M059J (cell line): ENCODE measurements at regions not wholly inside any gene's neighbourhood (a gene's known extent, or its start where the extent isn't known, plus 50 kb on each side); places are given as distances from the start of the nearest gene placed in this dataset.

Experiments
- DNase-seq: peaks from one replicate; pipeline ENCODE4 v3.0.0-alpha.2; 2012; ENCODE audit warnings: low read depth

GRCh38 chr5:30932273-30933017, 261.0 kb upstream of the CDH6 start:
- DNase-seq = no peak

- DNase-seq = no peak
Observed at GRCh38 chr5:30930736-30931135, 262.8 kb upstream of the CDH6 start.

DNA sequence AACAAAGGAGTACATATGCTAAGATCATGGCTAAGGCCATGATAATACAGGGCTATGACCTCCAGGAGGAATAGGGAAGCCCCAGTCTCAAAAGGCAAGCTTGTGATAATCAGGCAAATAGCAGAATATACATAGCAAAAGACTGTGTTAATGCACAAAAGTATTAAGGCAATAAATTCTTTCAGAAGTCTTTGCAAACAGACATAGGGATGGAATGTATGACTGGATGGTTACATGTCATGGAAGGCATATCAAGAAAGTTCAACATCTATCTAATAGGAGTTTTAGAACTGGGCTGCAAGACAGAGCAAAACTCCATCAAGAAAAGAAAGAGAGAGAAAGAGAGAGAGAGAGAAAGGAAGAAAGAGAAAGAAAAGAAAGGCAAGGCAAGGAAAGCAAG, 264.5 kb upstream of the CDH6 start:
- no peak for DNase-seq

GRCh38 chr5:30926218-30926617, 267.3 kb upstream of the CDH6 start:
- DNase-seq = no peak

- DNase-seq = no peak
Observed at GRCh38 chr5:30921388-30921787, 272.1 kb upstream of the CDH6 start.

DNA sequence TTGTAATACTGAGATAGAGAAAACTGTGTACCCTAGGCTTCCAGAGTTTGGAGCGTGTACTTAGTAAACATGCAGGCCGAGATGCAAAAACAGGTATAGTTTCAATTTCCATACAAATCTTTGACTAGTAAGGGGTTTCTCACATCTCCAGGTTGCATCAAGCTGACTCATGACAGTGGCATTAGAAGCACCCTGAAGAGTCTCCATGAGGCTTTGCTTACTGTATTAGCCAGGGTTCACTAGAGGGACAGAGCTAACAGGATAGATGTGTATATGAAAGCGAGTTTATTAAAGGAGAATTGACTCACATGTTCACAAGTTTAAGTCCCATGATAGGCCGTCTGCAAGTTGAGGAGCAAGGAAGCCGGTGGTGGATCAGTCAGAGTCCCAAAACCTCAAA, 275.3 kb upstream of the CDH6 start:
- DNase-seq = peak; percentile 54

- DNase-seq = no peak
Observed at GRCh38 chr5:30908356-30908755, 285.1 kb upstream of the CDH6 start.

GRCh38 chr5:30900367-30900766, 293.1 kb upstream of the CDH6 start:
- no peak for DNase-seq

GRCh38 chr5:30894811-30895210, 298.7 kb upstream of the CDH6 start:
- DNase-seq = peak; percentile 15

GRCh38 chr5:30891660-30892059, 301.8 kb upstream of the CDH6 start:
- DNase-seq = no peak

GRCh38 chr5:30890377-30890776, 303.1 kb upstream of the CDH6 start:
- DNase-seq = no peak

GRCh38 chr5:30880514-30880913, 313.0 kb upstream of the CDH6 start:
- no peak for DNase-seq

DNA sequence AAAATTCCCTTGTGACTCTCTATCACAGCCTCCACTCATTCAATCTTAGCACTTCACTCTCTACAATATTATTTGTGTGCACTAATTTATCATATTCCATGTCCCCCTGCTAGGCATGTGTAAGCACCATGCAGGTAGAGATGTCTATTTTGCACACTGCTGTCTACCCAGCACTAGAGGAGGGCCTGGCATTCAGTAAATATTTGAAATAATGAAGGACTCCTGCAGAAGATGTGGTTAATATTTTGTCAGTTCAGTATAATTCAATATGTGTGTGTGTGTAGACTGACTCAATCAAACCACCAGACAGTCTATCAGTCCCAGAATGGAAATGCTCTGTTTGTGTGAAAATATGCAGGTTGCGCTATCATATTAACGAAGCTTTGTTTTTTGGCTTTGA, 313.6 kb upstream of the CDH6 start:
- DNase-seq = no peak

DNA sequence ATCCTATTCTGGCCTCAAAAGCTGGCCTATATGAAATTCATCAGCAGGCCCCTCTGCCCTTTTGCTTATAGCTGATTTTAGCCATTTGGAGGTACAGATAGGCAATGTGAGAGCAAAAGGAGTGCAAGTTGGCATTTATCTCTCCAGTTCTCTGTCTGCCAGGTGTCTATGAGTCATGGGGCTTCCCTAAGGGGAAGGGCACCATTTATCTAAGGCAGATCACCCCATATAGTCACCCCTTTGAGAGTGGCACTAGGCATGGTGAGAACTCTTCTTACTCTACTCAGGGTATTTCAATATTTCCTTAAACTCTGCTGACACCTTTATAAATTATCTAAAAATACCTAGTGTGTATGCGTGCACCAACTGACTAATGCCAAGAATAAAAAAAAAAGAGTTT, 314.7 kb upstream of the CDH6 start:
- DNase-seq = peak; percentile 9

- DNase-seq = peak; percentile 20
Observed at GRCh38 chr5:30878296-30878695, 315.2 kb upstream of the CDH6 start.

- DNase-seq = peak; percentile 4
Observed at GRCh38 chr5:30874241-30875034, 319.0 kb upstream of the CDH6 start.

DNA sequence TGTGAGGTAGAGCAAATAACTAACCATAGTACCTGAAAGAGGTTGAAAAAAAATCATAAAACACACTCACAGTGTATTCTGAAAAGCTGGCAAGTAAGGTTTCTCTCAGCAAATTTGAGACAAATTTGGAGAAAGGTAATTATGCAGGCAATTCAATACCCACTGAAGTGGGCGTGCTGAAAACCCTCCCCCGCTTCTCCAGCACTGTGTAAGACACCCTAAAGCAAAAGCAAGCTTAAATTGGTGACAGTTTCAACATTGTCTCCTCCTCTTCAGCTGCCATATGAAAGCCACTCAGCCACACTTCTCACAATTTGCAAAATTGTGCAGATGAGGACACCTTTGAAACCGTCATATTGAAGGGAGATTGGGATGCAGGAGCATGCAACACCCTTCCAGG, 322.3 kb upstream of the CDH6 start:
- no peak for DNase-seq

DNA sequence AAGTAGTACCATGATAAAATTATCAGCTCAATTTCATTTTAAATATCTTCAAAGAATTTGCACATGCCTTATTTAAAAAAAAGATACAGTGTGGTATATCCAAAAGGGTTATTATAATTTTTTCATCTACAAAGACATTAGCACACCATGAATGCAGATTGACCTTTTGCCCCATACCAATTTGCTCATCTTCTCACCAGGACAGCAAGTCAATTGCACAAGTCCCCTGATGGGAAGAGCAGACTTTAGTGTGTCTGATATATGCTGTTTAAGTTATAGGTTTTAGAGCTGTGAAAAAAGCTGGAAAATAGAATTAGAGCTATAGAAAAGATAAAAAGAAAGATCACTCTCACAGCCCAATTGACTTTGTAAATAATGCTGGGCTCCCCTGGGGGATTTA, 325.8 kb upstream of the CDH6 start:
- no peak for DNase-seq

DNA sequence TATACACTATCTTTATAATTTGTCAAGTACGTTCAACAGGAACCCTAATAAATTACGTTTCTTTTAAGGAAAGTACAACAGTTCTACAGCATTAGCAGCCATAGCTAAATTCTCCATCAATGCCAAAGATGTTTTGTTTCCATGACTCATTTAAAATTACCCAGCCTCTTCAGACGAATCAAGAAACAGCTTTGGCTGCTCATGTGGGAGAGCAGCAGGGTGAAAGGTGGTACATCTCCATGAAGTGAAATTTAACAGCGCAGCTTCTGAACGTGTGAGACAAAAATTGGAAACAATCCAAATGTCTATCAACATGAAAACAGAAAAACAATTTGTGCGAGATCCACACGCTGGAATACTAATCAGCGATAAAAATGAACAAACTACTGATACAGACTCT, 327.3 kb upstream of the CDH6 start:
- DNase-seq = no peak

- no peak for DNase-seq
Observed at GRCh38 chr5:30856242-30856641, 337.2 kb upstream of the CDH6 start.

DNA sequence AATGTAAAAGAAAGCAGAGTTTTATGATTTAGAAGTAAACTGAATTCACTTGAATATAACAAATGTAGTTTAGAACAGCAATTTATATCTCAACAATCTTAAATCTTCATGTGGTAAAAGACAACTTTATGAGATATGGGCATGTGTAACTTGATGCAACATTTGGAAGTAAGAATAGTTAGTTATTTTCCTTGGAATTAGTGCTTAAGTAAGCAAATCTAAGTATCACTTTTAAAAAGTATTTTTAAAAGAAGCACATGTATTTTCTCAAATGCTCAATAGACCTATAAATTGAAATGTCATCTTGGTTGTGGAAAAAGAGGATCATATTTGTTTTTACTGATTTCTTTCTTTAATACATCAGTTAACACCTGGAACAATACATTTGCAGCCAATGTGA, 340.3 kb upstream of the CDH6 start:
- no peak for DNase-seq

DNA sequence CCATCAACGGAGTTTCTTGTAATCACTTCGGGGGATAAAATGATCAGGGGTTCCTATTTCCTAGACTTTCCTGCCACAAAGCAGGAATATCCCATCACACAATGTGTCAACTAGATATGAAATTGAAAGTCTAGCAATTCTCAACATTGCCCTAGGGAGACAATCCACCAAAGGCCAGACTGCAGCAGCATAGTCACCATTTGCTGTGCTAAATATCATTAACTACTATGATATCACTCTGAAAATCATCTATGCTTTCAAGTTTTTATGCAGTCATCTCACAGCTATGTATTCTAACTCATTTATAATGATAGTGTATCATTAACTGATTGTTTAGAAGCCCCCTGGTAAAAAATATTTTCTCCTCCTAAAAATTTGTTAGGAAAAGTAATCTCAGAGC, 342.6 kb upstream of the CDH6 start:
- DNase-seq = no peak

DNA sequence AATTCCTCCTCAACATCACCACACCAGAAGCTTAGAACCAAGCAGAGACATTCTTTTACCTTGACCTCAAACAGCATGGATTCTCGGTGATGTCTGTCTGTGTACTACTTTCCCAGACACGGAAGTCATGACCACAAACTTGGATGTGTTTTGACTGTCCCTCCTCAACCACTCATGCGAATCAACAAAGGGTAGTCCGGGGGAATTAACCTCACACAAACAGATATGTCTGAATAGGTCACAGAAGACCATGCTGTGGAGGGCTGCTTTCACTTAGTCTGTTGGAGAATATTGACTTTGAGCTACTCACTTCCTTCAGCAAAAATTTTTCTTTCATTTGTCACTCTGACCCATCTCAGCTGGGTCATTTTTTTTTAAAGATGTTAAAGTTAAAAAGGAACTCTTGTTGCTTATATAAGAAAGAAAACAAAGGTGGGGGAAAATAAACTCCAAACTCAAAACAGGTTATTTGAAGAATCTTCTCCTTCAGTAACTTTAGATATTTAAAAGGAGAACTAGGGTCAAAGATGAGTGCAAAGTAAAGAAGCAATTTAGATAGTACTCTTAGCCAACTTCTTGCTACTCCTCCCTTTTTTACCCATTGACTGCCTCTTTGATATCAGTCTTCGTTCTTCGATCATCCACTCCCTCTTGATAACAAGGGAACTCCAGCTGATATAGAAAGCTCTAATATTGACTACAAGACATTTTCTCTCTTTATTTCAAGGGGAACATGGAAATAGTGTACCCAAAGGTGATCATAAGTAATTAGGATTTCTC, 343.4 kb upstream of the CDH6 start:
- DNase-seq = peak; percentile 50
